Vagina (tissue), 2 donors: ENCODE measurements at regions not wholly inside any gene's neighbourhood (a gene's known extent, or its start where the extent isn't known, plus 50 kb on each side); places are given as distances from the start of the nearest gene placed in this dataset.
"Not testable (repeated sequence)": the region's sequence is repeated elsewhere in the genome, so short reads cannot be mapped to it uniquely, and the experiment has no call there.

Experiments used
- DNase-seq, 2 donors: peaks; one replicate each; pipeline ENCODE4 v3.0.0-alpha.2; 2017; ENCODE audit errors: extremely low spot score in 2 of 2
- H3K27ac ChIP-seq: fragments of 200-600 bp; sonication (generic); one replicate; pipeline ENCODE4 v1.5.1; 2019
- H3K27me3 ChIP-seq: fragments of 200-600 bp; sonication (generic); one replicate; pipeline ENCODE4 v1.5.1; 2019
- H3K36me3 ChIP-seq, 2 donors: fragments of 200-600 bp; sonication (generic); one replicate each; pipeline ENCODE4 v1.5.1; 2017 to 2019
- H3K4me1 ChIP-seq: fragments of 200-600 bp; sonication (generic); one replicate; pipeline ENCODE4 v1.5.1; 2019
- H3K4me3 ChIP-seq, 2 donors: fragments of 200-600 bp; sonication (generic); 1 replicate in 1 of 2; 2 replicates in 1 of 2; pipeline ENCODE4 v1.5.1; 2016 to 2019
- H3K9me3 ChIP-seq: fragments of 200-600 bp; sonication (generic); one replicate; pipeline ENCODE4 v1.5.1; 2019
- POLR2A ChIP-seq, 2 donors: fragments of 450-650 bp; IDR thresholded peaks; one replicate each; pipeline ENCODE4 v1.6.1; 2017; ENCODE audit warnings: antibody characterized with exemption in 2 of 2, mild to moderate bottlenecking in 2 of 2, moderate library complexity in 2 of 2
- POLR2AphosphoS5 ChIP-seq, 2 donors: sonication (generic); formaldehyde crosslinking; IDR thresholded peaks; one replicate each; pipeline ENCODE4 v1.9.0; 2017; ENCODE audit warnings: antibody characterized with exemption in 2 of 2, mild to moderate bottlenecking in 2 of 2, low read depth in 1 of 2; ENCODE audit not compliant: insufficient read depth in 1 of 2
- intact Hi-C: fragments of 100-400 bp; cut with DNase I; formaldehyde crosslinking; loops from one replicate; pipeline ENCODE4 v1.15.1; 2023
- TF ChIP-seq, protein P1 (sequence below), 3 experiments: fragments of 450-650 bp in 2 of 3; fragments of 200-600 bp in 1 of 3; sonication (generic) in 1 of 3; IDR thresholded peaks; one replicate each; pipeline ENCODE4 v1.5.1; 2017 to 2019; ENCODE audit warnings: antibody characterized with exemption in 3 of 3, mild to moderate bottlenecking in 2 of 3, moderate library complexity in 2 of 3

DNA sequence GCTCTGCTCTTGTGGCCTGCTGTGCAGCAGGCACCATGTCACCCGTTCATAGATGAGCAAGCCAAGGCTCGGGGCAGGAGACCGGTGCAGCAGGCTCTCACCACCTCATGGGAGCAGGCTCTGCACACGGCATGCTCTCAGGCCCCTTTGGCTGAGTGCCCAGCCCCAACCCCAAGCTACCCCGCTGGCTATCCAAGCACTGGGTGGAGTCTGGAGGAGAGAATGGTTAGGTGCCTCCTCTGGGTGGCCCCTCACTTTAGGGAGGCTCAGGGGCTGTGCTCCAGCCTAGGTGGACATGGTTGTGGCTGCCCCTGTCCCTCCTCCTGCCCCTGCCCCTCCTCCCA, 199.9 kb downstream of the IGLL1 start:
- no peak overlapping the region for H3K27ac ChIP-seq
- H3K9me3 ChIP-seq, result no peaks in the 10 kb centered on the region
- no peak for DNase-seq
- H3K4me1 ChIP-seq, result no peaks in the 10 kb centered on the region
- intact Hi-C loops, result loop anchor here (10.0 kb wide), 1 partner anchor 75 kb away; no protein-coding TSS in a partner anchor
- no peaks in the 10 kb centered on the region for H3K27me3 ChIP-seq
- H3K36me3 ChIP-seq, result no peaks in the 10 kb centered on the region
- TF ChIP-seq POLR2A (IDR thresholded peaks at IDR 0.05), result no peak
- TF ChIP-seq POLR2AphosphoS5 (IDR thresholded peaks at IDR 0.05; ENCODE audit: insufficient read depth in 1 of 2, low read depth in 1 of 2), result no peak
- TF ChIP-seq, protein P1, sequence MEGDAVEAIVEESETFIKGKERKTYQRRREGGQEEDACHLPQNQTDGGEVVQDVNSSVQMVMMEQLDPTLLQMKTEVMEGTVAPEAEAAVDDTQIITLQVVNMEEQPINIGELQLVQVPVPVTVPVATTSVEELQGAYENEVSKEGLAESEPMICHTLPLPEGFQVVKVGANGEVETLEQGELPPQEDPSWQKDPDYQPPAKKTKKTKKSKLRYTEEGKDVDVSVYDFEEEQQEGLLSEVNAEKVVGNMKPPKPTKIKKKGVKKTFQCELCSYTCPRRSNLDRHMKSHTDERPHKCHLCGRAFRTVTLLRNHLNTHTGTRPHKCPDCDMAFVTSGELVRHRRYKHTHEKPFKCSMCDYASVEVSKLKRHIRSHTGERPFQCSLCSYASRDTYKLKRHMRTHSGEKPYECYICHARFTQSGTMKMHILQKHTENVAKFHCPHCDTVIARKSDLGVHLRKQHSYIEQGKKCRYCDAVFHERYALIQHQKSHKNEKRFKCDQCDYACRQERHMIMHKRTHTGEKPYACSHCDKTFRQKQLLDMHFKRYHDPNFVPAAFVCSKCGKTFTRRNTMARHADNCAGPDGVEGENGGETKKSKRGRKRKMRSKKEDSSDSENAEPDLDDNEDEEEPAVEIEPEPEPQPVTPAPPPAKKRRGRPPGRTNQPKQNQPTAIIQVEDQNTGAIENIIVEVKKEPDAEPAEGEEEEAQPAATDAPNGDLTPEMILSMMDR (IDR thresholded peaks at IDR 0.05), result no peak
- no peak overlapping the region for H3K4me3 ChIP-seq

DNA sequence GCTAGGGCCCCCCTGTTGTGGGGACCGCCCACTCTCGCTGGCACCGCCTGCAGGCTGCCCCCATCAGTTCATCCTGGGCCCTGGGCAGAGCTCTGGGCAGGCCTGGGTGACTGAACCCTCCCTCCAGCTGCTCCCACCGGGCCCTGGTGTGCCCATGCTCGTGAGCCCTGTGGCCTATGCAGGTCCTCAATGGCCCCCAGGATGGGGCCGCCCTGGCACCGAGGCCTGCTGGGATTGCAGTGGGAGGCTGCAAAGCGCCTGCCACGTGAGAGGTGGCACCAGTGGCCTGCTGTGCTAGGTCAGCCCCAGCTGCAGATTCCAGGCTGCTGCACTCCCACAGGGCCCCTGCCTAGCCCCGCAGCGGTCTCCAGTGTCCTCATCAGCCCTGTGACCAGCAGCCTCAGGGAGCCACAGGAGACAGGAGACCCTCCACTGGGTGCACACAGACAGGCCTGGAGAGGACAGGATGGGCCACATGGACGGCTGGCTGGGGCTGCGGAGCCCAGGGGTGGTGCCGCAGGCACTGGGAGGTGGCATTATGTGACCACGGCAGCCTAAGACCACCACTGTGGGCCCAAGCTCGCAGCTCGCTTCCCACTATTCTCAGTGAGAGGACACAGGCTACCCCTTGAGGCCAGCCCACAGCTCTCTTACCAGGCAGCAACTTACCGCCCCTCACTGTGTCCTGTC, 199.4 kb downstream of the BCR start:
- not testable (repeated sequence) for H3K27me3 ChIP-seq, H3K9me3 ChIP-seq, H3K4me1 ChIP-seq, H3K36me3 ChIP-seq, H3K27ac ChIP-seq, H3K4me3 ChIP-seq, DNase-seq
- intact Hi-C loops, result loop anchor here (5.0 to 10.0 kb wide), 2 partner anchors 75 to 202 kb away; no protein-coding TSS in a partner anchor

DNA sequence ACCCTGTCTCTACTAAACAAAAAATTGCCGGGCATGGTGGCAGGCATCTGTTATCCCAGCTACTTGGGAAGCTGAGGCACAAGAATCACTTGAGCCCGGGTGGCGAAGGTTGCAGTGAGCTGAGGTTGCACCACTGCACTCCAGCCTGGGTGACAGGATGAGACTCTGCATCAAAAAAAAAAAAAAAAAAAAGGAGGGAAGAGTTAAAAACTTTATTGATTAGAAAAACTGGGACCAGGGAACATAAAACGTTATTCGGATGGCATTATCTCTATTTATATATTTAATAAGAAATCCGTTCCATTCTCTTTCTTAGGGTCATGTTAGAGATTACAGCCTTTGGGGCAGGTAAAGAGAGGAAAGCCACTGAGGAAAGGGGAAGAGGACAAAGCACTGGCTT, 197.5 kb downstream of the BCR start:
- no peaks in the 10 kb centered on the region for H3K9me3 ChIP-seq
- H3K4me3 ChIP-seq, result no peak overlapping the region
- no peaks in the 10 kb centered on the region for H3K27me3 ChIP-seq
- intact Hi-C loops, result loop anchor here (5.0 kb wide), 1 partner anchor 200 kb away; no protein-coding TSS in a partner anchor
- no peak overlapping the region for H3K27ac ChIP-seq
- DNase-seq, result no peak
- H3K4me1 ChIP-seq, result no peaks in the 10 kb centered on the region
- TF ChIP-seq POLR2AphosphoS5 (IDR thresholded peaks at IDR 0.05; ENCODE audit: insufficient read depth in 1 of 2, low read depth in 1 of 2) (no peak), POLR2A (IDR thresholded peaks at IDR 0.05) (no peak)
- TF ChIP-seq, protein P1 (IDR thresholded peaks at IDR 0.05), result no peak
- H3K36me3 ChIP-seq, result no peaks in the 10 kb centered on the region

DNA sequence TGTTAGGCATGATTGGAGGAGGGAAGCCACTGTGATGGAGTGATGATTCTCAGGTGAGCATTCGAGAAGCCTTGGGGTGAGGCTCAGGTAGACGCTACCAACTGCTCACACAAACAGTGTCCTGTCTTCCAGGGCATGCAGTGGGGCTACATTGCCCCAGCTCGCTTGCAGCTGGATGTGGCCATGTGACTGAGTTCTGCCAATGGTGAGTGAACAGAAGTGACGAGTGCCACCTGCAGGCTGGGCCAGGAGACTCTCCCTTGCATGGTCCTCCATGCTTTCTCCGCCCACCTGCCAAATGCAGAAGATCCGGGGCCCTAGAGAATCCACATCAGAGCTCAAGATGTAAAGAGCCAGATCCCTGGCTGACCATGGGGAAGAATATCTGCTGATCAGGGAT, 195.9 kb downstream of the BCR start:
- intact Hi-C loops, result loop anchor here (5.0 kb wide), 1 partner anchor 199 kb away; no protein-coding TSS in a partner anchor
- Histone ChIP-seq H3K4me3 (no peak overlapping the region), H3K9me3 (no peaks in the 10 kb centered on the region), H3K27ac (no peak overlapping the region), H3K27me3 (no peaks in the 10 kb centered on the region), H3K4me1 (no peaks in the 10 kb centered on the region), H3K36me3 (no peaks in the 10 kb centered on the region)
- TF ChIP-seq, protein P1 (IDR thresholded peaks at IDR 0.05), result no peak
- TF ChIP-seq POLR2AphosphoS5 (IDR thresholded peaks at IDR 0.05; ENCODE audit: insufficient read depth in 1 of 2, low read depth in 1 of 2) (no peak), POLR2A (IDR thresholded peaks at IDR 0.05) (no peak)
- no peak for DNase-seq

DNA sequence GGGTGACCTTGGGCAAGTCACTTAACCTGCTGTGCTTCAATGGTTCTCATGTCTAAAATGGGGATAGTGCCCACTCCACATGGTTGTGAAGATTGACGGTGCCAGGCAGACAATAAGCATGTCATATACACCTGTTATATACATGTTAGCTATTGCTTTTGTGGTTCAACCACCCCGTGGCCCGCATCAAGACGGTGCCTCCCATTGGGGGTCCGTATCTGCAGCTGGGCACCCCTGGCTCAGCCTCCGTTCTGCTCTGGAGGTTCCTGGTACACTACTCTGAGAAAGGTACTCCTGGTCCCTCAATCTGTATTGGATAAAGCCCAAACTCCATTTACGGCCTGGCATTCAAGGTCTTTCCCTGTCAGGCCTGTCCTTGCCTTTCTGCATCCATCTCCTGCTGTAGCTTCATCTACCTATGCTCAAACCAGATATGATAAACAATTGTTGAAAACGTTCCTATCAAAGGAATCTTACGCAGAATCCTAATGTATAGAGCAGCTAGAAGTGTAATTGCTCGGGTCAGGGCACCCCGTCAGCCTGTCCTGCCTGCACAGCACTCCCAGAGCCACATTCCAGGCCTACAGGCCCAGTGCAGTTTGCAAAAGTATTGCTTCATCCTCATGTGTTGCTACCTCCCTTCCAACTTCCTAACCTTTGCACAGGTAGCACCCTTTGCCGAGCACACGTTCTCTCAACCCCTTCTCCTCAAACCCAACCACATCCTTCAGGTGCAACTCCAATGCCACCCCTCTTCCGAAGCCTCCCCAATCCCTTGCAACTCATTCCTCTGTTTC, 194.9 kb downstream of the BCR start:
- intact Hi-C loops, result loop anchor here (5.0 kb wide), 1 partner anchor 198 kb away; no protein-coding TSS in a partner anchor
- no peaks in the 10 kb centered on the region for H3K9me3 ChIP-seq
- no peaks in the 10 kb centered on the region for H3K27me3 ChIP-seq
- no peaks in the 10 kb centered on the region for H3K36me3 ChIP-seq
- H3K4me1 ChIP-seq, result no peaks in the 10 kb centered on the region
- TF ChIP-seq POLR2AphosphoS5 (IDR thresholded peaks at IDR 0.05; ENCODE audit: insufficient read depth in 1 of 2, low read depth in 1 of 2) (no peak), POLR2A (IDR thresholded peaks at IDR 0.05) (no peak)
- TF ChIP-seq, protein P1 (IDR thresholded peaks at IDR 0.05), result no peak
- no peak overlapping the region for H3K4me3 ChIP-seq
- no peak overlapping the region for H3K27ac ChIP-seq
- DNase-seq, result no peak
